HepG2 (cell line): ENCODE measurements at regions not wholly inside any gene's neighbourhood (a gene's known extent, or its start where the extent isn't known, plus 50 kb on each side); places are given as distances from the start of the nearest gene placed in this dataset.
A peak's percentile ranks its signal among the peaks of the same experiment; 100 is the strongest.

Source experiments
- HNRNPH1 ChIP-seq: fragments of 200-400 bp; formaldehyde crosslinking; optimal IDR thresholded peaks from 2 replicates; pipeline ENCODE3; 2017; ENCODE audit warnings: mild to moderate bottlenecking, low read depth, low read length
- KAT2B ChIP-seq: fragments of 150-350 bp; IDR thresholded peaks from 2 replicates; pipeline ENCODE4 v1.6.1; 2014; ENCODE audit warnings: low read depth, low read length, borderline replicate concordance
- MAFF ChIP-seq: IDR thresholded peaks from 2 replicates; pipeline ENCODE4 v1.6.1; 2011; ENCODE audit warnings: low read depth, low read length, improper control_type of control experiment
- MATR3 ChIP-seq: sonication (generic); formaldehyde crosslinking; IDR thresholded peaks from 2 replicates; pipeline ENCODE4 v1.4.0; 2020; ENCODE audit warnings: missing genetic modification reagents
- POLR2A ChIP-seq, 2 experiments: IDR thresholded peaks; 2 replicates each; pipeline ENCODE4 v1.6.1; 2011; ENCODE audit warnings: low read depth in 2 of 2, low read length in 2 of 2, mild to moderate bottlenecking in 1 of 2, moderate library complexity in 1 of 2; ENCODE audit not compliant: insufficient read depth in 1 of 2
- SATB2 ChIP-seq: sonication (generic); formaldehyde crosslinking; IDR thresholded peaks from 2 replicates; pipeline ENCODE4 v1.5.0; 2020; ENCODE audit warnings: missing genetic modification reagents
- SP1 ChIP-seq, 2 experiments: fragments of 450-650 bp in 1 of 2; sonication (generic) in 1 of 2; formaldehyde crosslinking in 1 of 2; IDR thresholded peaks; 2 replicates each; pipeline versions ENCODE4 v1.4.0 to v1.6.1; 2016 to 2020; ENCODE audit warnings: missing genetic modification reagents in 1 of 2
- YEATS2 ChIP-seq: sonication (generic); formaldehyde crosslinking; IDR thresholded peaks from 2 replicates; pipeline ENCODE4 v1.4.0; 2020; ENCODE audit warnings: missing genetic modification reagents, borderline replicate concordance
- YY1 ChIP-seq: IDR thresholded peaks from 2 replicates; pipeline ENCODE4 v1.6.1; 2011; ENCODE audit warnings: low read length, low read depth, moderate library complexity, mild to moderate bottlenecking; ENCODE audit not compliant: insufficient read depth, insufficient replicate concordance
- ZFP90 ChIP-seq: sonication (generic); formaldehyde crosslinking; IDR thresholded peaks from 2 replicates; pipeline ENCODE4 v1.8.0; 2022; ENCODE audit warnings: missing genetic modification reagents, mild to moderate bottlenecking, inconsistent platforms, borderline replicate concordance
- ZNF382 ChIP-seq: sonication (generic); formaldehyde crosslinking; IDR thresholded peaks from 2 replicates; pipeline ENCODE4 v1.5.0; 2020; ENCODE audit warnings: missing genetic modification reagents, mild to moderate bottlenecking, borderline replicate concordance
- ZNF746 ChIP-seq: sonication (generic); formaldehyde crosslinking; IDR thresholded peaks from 2 replicates; pipeline ENCODE4 v1.8.0; 2022; ENCODE audit warnings: mild to moderate bottlenecking, missing genetic modification reagents
- ZNF775 ChIP-seq: sonication (generic); formaldehyde crosslinking; IDR thresholded peaks from 2 replicates; pipeline ENCODE4 v1.4.0; 2020; ENCODE audit warnings: missing genetic modification reagents, mild to moderate bottlenecking, moderate library complexity, borderline replicate concordance
- ZSCAN30 ChIP-seq: sonication (generic); formaldehyde crosslinking; IDR thresholded peaks from 2 replicates; pipeline ENCODE4 v1.5.0; 2020; ENCODE audit warnings: mild to moderate bottlenecking, missing genetic modification reagents
- TF ChIP-seq, protein P1 (sequence below): sonication (generic); formaldehyde crosslinking; IDR thresholded peaks from 2 replicates; pipeline ENCODE4 v1.5.0; 2020; ENCODE audit warnings: mild to moderate bottlenecking, missing genetic modification reagents
- TF ChIP-seq, protein P2 (sequence below): sonication (generic); formaldehyde crosslinking; IDR thresholded peaks from 2 replicates; pipeline ENCODE4 v1.4.0; 2020; ENCODE audit warnings: missing genetic modification reagents, borderline replicate concordance
- TF ChIP-seq, protein P3 (sequence below): IDR thresholded peaks from 2 replicates; pipeline ENCODE4 v1.6.1; 2018; ENCODE audit warnings: missing genetic modification reagents, mild to moderate bottlenecking, missing compliant biosample characterization
- TF ChIP-seq, protein P4 (sequence below): sonication (generic); formaldehyde crosslinking; IDR thresholded peaks from 2 replicates; pipeline ENCODE4 v1.8.1; 2023; ENCODE audit warnings: missing genetic modification reagents, inconsistent platforms, borderline replicate concordance

DNA sequence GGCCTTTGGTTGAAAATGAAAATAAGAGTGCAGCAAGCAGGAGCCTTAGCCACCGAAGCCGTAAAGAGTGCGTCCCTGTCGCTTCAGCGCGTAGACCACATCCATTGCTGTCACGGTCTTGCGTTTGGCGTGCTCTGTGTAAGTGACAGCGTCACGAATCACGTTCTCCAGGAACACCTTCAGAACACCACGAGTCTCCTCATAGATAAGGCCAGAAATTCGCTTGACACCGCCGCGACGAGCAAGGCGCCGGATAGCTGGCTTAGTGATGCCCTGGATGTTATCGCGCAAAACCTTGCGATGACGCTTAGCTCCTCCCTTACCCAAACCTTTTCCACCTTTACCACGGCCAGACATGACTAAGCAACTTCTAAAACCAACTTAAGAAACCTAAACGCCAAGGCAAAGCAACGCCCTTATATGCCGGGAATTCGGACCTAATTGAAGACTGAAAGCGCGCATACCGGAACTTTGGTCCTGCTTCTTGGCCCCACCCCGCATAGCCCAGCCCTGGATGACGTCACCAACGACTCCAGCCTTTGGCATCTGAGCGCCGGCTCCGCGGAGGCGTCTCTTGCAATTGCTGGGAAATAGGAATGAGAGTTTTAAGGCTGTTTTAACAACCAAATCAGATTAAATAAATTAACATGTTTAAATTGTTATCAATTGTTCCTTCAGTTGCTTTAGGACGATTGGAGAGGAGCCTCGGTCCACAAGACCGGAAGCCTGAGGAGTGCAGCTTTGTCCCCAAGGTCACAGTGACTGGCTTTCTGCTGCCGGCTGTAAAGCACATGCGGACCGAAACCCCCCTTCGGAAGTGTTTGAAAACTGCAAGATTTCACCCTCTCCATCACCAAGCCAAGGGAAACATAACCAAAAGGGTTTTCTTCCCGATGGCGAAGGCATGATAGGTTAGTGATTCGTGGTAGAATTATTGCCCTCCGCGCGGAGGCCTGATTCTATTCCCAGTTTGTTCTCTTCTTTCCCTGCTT lies 79.6 kb upstream of the BTN3A2 start (continued):
- TF ChIP-seq YY1 (no peak), MATR3 (CRISPR knock-in tag) (no peak), ZFP90 (CRISPR knock-in tag) (peak; percentile 93), YEATS2 (CRISPR knock-in tag) (peak; percentile 80; the same call in 1 of the 2 replicates), HNRNPH1 (no peak), ZNF382 (CRISPR knock-in tag) (no peak), SP1 (IDR thresholded peaks at IDR 0.05) (no peak), SP1 (CRISPR knock-in tag; IDR thresholded peaks at IDR 0.05) (no peak), KAT2B (no peak), ZNF775 (CRISPR knock-in tag) (no peak), ZNF746 (CRISPR knock-in tag) (no peak), ZSCAN30 (CRISPR knock-in tag) (peak; percentile 42), MAFF (no peak), POLR2A (IDR thresholded peaks at IDR 0.05; ENCODE audit: insufficient read depth in 1 of 2, low read depth in 2 of 2, low read length in 2 of 2) (peak; percentile 92 to 95), SATB2 (CRISPR knock-in tag) (peak; percentile 91; the same call in 1 of the 2 replicates)
- TF ChIP-seq, protein P1, sequence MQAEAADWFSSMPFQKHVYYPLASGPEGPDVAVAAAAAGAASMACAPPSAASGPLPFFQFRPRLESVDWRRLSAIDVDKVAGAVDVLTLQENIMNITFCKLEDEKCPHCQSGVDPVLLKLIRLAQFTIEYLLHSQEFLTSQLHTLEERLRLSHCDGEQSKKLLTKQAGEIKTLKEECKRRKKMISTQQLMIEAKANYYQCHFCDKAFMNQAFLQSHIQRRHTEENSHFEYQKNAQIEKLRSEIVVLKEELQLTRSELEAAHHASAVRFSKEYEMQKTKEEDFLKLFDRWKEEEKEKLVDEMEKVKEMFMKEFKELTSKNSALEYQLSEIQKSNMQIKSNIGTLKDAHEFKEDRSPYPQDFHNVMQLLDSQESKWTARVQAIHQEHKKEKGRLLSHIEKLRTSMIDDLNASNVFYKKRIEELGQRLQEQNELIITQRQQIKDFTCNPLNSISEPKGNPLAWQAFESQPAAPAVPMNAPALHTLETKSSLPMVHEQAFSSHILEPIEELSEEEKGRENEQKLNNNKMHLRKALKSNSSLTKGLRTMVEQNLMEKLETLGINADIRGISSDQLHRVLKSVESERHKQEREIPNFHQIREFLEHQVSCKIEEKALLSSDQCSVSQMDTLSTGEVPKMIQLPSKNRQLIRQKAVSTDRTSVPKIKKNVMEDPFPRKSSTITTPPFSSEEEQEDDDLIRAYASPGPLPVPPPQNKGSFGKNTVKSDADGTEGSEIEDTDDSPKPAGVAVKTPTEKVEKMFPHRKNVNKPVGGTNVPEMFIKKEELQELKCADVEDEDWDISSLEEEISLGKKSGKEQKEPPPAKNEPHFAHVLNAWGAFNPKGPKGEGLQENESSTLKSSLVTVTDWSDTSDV (CRISPR knock-in tag), result no peak
- TF ChIP-seq, protein P2, sequence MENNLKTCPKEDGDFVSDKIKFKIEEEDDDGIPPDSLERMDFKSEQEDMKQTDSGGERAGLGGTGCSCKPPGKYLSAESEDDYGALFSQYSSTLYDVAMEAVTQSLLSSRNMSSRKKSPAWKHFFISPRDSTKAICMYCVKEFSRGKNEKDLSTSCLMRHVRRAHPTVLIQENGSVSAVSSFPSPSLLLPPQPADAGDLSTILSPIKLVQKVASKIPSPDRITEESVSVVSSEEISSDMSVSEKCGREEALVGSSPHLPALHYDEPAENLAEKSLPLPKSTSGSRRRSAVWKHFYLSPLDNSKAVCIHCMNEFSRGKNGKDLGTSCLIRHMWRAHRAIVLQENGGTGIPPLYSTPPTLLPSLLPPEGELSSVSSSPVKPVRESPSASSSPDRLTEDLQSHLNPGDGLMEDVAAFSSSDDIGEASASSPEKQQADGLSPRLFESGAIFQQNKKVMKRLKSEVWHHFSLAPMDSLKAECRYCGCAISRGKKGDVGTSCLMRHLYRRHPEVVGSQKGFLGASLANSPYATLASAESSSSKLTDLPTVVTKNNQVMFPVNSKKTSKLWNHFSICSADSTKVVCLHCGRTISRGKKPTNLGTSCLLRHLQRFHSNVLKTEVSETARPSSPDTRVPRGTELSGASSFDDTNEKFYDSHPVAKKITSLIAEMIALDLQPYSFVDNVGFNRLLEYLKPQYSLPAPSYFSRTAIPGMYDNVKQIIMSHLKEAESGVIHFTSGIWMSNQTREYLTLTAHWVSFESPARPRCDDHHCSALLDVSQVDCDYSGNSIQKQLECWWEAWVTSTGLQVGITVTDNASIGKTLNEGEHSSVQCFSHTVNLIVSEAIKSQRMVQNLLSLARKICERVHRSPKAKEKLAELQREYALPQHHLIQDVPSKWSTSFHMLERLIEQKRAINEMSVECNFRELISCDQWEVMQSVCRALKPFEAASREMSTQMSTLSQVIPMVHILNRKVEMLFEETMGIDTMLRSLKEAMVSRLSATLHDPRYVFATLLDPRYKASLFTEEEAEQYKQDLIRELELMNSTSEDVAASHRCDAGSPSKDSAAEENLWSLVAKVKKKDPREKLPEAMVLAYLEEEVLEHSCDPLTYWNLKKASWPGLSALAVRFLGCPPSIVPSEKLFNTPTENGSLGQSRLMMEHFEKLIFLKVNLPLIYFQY (CRISPR knock-in tag), result 0 out of 2 replicates have a peak, but pooled peaks have one; percentile 26
- TF ChIP-seq, protein P3, sequence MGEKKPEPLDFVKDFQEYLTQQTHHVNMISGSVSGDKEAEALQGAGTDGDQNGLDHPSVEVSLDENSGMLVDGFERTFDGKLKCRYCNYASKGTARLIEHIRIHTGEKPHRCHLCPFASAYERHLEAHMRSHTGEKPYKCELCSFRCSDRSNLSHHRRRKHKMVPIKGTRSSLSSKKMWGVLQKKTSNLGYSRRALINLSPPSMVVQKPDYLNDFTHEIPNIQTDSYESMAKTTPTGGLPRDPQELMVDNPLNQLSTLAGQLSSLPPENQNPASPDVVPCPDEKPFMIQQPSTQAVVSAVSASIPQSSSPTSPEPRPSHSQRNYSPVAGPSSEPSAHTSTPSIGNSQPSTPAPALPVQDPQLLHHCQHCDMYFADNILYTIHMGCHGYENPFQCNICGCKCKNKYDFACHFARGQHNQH (CRISPR knock-in tag), result 0 out of 2 replicates have a peak, but pooled peaks have one; percentile 56
- TF ChIP-seq, protein P4, sequence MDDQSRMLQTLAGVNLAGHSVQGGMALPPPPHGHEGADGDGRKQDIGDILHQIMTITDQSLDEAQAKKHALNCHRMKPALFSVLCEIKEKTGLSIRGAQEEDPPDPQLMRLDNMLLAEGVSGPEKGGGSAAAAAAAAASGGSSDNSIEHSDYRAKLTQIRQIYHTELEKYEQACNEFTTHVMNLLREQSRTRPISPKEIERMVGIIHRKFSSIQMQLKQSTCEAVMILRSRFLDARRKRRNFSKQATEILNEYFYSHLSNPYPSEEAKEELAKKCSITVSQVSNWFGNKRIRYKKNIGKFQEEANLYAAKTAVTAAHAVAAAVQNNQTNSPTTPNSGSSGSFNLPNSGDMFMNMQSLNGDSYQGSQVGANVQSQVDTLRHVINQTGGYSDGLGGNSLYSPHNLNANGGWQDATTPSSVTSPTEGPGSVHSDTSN (CRISPR knock-in tag), result no peak
